Common myeloid progenitor, CD34-positive (primary cell): ENCODE measurements at regions not wholly inside any gene's neighbourhood (a gene's known extent, or its start where the extent isn't known, plus 50 kb on each side); places are given as distances from the start of the nearest gene placed in this dataset.

Source experiments
- CTCF ChIA-PET: fragments of 350-600 bp; sonication (Branson Sonifier 250); formaldehyde crosslinking; loops from one replicate; lab custom pipeline; 2021; ENCODE audit warnings: antibody characterized with exemption; lab: Charles Lee
- POLR2A ChIA-PET: fragments of 350-600 bp; sonication (Branson Sonifier 250); formaldehyde crosslinking; loops from one replicate; lab custom pipeline; 2021; ENCODE audit warnings: antibody characterized with exemption; lab: Charles Lee
- DNase-seq, 3 donors: peaks; one replicate each; pipeline versions ENCODE4 v3.0.0 to v3.0.0-alpha.2; 2013
- H3K27ac ChIP-seq, 2 experiments: 1 replicate in 1 of 2; 2 replicates in 1 of 2; pipeline ENCODE4 v1.7.0; 2013; ENCODE audit warnings: inconsistent platforms in 2 of 2, low read length in 2 of 2, mild to moderate bottlenecking in 2 of 2, low read depth in 1 of 2, moderate library complexity in 1 of 2; ENCODE audit not compliant: severe bottlenecking in 2 of 2, insufficient read depth in 1 of 2, poor library complexity in 1 of 2
- H3K27me3 ChIP-seq, 5 experiments: replicated peaks in 2 of 5; 1 replicate in 3 of 5; 2 replicates in 2 of 5; pipeline versions ENCODE4 v1.6.1 to v1.7.0; 2013; ENCODE audit warnings: low read length in 4 of 5, mild to moderate bottlenecking in 2 of 5, moderate library complexity in 2 of 5, inconsistent platforms in 1 of 5; ENCODE audit not compliant: insufficient read depth in 5 of 5, control insufficient read depth in 4 of 5
- H3K36me3 ChIP-seq, 4 experiments: 1 replicate in 2 of 4; 2 replicates in 2 of 4; pipeline versions ENCODE4 v1.6.1 to v1.7.0; 2013; ENCODE audit warnings: low read length in 3 of 4, control low read depth in 1 of 4, mild to moderate bottlenecking in 1 of 4; ENCODE audit not compliant: control insufficient read depth in 4 of 4, insufficient read depth in 4 of 4
- H3K4me1 ChIP-seq, 4 experiments: 1 replicate in 3 of 4; 2 replicates in 1 of 4; pipeline versions ENCODE4 v1.6.1 to v1.7.1; 2013; ENCODE audit warnings: low read length in 3 of 4, mild to moderate bottlenecking in 3 of 4, control low read depth in 1 of 4, inconsistent platforms in 1 of 4, moderate library complexity in 1 of 4; ENCODE audit not compliant: control insufficient read depth in 4 of 4, insufficient read depth in 4 of 4; ENCODE audit errors: control extremely low read depth in 1 of 4
- H3K4me3 ChIP-seq, 7 experiments: 1 replicate in 4 of 7; 2 replicates in 3 of 7; pipeline versions ENCODE4 v1.5.1 to v1.7.0; 2013; ENCODE audit warnings: mild to moderate bottlenecking in 7 of 7, low read length in 6 of 7, moderate library complexity in 6 of 7, inconsistent platforms in 2 of 7, low read depth in 2 of 7, control low read depth in 1 of 7; ENCODE audit not compliant: insufficient read depth in 4 of 7, control insufficient read depth in 1 of 7; ENCODE audit errors: extremely low read depth in 1 of 7
- H3K9me3 ChIP-seq, 5 experiments: 1 replicate in 4 of 5; 2 replicates in 1 of 5; pipeline versions ENCODE4 v1.6.1 to v1.7.1; 2013; ENCODE audit warnings: low read length in 4 of 5, mild to moderate bottlenecking in 2 of 5, inconsistent platforms in 1 of 5, low read depth in 1 of 5, moderate library complexity in 1 of 5; ENCODE audit not compliant: control insufficient read depth in 4 of 5, insufficient read depth in 2 of 5; ENCODE audit errors: control extremely low read depth in 1 of 5
- WGBS: methylation state at CpG from one replicate; pipeline ENCODE4 v1.1.5; 2013; ENCODE audit not compliant: insufficient coverage; 5-methylcytosine and 5-hydroxymethylcytosine counted together

DNA sequence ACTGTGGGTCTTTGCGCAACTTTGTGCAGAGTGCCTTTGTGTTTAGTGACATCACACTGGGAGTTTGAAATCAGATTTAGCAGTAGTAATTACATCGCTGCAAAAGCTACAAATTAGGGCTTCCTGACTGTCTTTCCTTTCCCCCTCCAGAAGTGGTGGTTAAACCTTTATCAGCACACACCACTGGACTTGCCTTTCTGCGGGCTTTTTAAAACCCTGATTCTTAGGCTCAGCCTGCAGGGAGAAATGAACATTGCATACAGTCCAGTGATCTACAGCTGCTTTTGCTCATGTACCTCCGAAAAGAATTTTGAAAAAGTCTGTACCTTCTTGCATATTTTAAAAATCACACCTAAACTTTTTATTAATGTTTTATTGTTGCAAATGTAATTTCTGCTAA, 219.7 kb upstream of the NAALADL2 start:
- Histone ChIP-seq H3K4me3 (no peak overlapping the region), H3K9me3 (no peaks in the 10 kb centered on the region), H3K4me1 (peaks cover 0 to 9% (median 1%) of the 10 kb centered on the region in 4 experiments), H3K27me3 (no peaks in the 10 kb centered on the region), H3K27ac (no peak overlapping the region), H3K36me3 (no peaks in the 10 kb centered on the region)
- DNase-seq: peak; percentile 12 to 67 (median 51)
- ChIA-PET POLR2A (interaction anchor here (0.5 kb wide), 1 partner anchor 28 kb away, joined by 3 read pairs; no protein-coding TSS in a partner anchor), CTCF (interaction anchor here (1.1 kb wide), 1 partner anchor 15 kb away, joined by 5 read pairs; no protein-coding TSS in a partner anchor)
- 44% methylated on average over 3 of the region's 4 CpGs for WGBS

GRCh38 chr3:174639970-174640369, 219.2 kb upstream of the NAALADL2 start:
- POLR2A ChIA-PET: interaction anchor here (0.6 kb wide), 1 partner anchor 39 kb away, joined by 4 read pairs; no protein-coding TSS in a partner anchor
- Histone ChIP-seq H3K27ac (no peak overlapping the region), H3K9me3 (no peaks in the 10 kb centered on the region), H3K27me3 (no peaks in the 10 kb centered on the region), H3K4me3 (no peak overlapping the region), H3K36me3 (no peaks in the 10 kb centered on the region), H3K4me1 (peaks cover 0 to 9% (median 1%) of the 10 kb centered on the region in 4 experiments)
- DNase-seq: no peak
- CTCF ChIA-PET: interaction anchor here (1.1 kb wide), 1 partner anchor 16 kb away, joined by 5 read pairs; no protein-coding TSS in a partner anchor
- WGBS: 95% methylated on average over 3 of the region's 3 CpGs

DNA sequence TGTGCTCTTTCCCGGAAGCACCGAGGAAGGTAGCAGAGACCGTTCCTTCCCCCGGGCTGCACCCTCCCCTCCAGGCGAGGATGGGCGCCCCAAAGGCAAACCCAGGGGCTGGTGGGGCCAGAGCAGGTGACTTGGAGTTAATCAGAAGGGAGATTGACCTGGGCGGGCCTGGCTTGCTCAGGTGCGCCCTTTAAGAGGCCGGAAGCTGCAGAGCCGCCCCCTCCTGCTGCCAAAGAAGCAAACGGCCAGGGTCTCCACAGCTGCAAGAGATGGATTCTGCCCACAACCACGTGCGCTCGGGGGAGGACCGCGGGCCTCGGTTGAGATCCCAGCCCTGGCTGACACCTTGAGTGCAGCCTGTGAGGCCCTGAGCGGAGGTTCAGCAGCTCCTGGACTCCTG, 218.2 kb upstream of the NAALADL2 start:
- DNase-seq: no peak
- no peak overlapping the region for H3K27ac ChIP-seq
- ChIA-PET POLR2A (no interaction called here), CTCF (no interaction called here)
- no peaks in the 10 kb centered on the region for H3K27me3 ChIP-seq
- no peaks in the 10 kb centered on the region for H3K36me3 ChIP-seq
- WGBS: 97% methylated on average over 18 of the region's 18 CpGs
- no peaks in the 10 kb centered on the region for H3K9me3 ChIP-seq
- no peak overlapping the region for H3K4me3 ChIP-seq
- peaks cover 0 to 9% (median 1%) of the 10 kb centered on the region in 4 experiments for H3K4me1 ChIP-seq

- Histone ChIP-seq H3K4me1 (peaks cover 0 to 5% (median under 1%) of the 10 kb centered on the region in 4 experiments), H3K4me3 (no peak overlapping the region), H3K36me3 (no peaks in the 10 kb centered on the region), H3K9me3 (no peaks in the 10 kb centered on the region), H3K27ac (no peak overlapping the region), H3K27me3 (no peaks in the 10 kb centered on the region)
- ChIA-PET CTCF (no interaction called here), POLR2A (no interaction called here)
- no peak for DNase-seq
Observed at GRCh38 chr3:174644287-174644686, 214.8 kb upstream of the NAALADL2 start.

DNA sequence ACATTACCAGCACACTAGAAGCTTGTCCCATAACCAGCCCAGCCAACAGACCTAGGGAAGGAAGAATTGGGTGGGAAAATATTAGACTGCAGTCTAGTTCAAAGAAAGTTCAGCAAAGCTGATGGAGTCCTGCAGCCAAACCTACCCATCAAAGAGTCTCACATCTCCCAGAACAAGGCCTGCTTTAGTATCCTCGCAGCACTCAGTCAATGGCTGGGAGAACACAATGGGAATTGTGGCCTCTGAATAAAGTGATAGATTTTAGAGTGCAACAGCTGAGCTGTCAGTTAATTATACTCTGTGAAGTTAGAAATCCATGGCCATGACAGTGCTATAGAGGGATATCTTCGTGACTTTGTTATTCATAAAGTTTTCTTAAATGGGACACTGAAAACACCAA, 207.2 kb upstream of the NAALADL2 start:
- Histone ChIP-seq H3K4me3 (no peak overlapping the region), H3K4me1 (no peaks in the 10 kb centered on the region), H3K27me3 (no peaks in the 10 kb centered on the region), H3K36me3 (no peaks in the 10 kb centered on the region), H3K9me3 (no peaks in the 10 kb centered on the region), H3K27ac (no peak overlapping the region)
- ChIA-PET CTCF (no interaction called here), POLR2A (no interaction called here)
- DNase-seq: no peak
- WGBS: no CpG with 5 or more reads among the region's 2 CpGs

- 100% methylated on average over 2 of the region's 3 CpGs for whole genome bisulfite sequencing
- peaks cover 0 to 2% (median 0%) of the 10 kb centered on the region in 4 experiments for H3K4me1 ChIP-seq
- no peaks in the 10 kb centered on the region for H3K36me3 ChIP-seq
- H3K9me3 ChIP-seq: no peaks in the 10 kb centered on the region
- H3K27ac ChIP-seq: no peak overlapping the region
- POLR2A ChIA-PET: no interaction called here
- DNase-seq: no peak
- no peaks in the 10 kb centered on the region for H3K27me3 ChIP-seq
- no peak overlapping the region for H3K4me3 ChIP-seq
- CTCF ChIA-PET: interaction anchor here (1.4 kb wide), 1 partner anchor 8 kb away, joined by 3 read pairs; no protein-coding TSS in a partner anchor
Observed at GRCh38 chr3:174659511-174659910, 199.6 kb upstream of the NAALADL2 start.

- ChIA-PET CTCF (no interaction called here), POLR2A (no interaction called here)
- Histone ChIP-seq H3K27ac (no peak overlapping the region), H3K4me3 (no peak overlapping the region), H3K36me3 (no peaks in the 10 kb centered on the region), H3K27me3 (no peaks in the 10 kb centered on the region), H3K9me3 (no peaks in the 10 kb centered on the region), H3K4me1 (peaks cover 0 to 2% (median 0%) of the 10 kb centered on the region in 4 experiments)
- 100% methylated on average over 1 of the region's 3 CpGs for WGBS
- DNase-seq: no peak
Observed at GRCh38 chr3:174662653-174663052, 196.5 kb upstream of the NAALADL2 start.
